HG02571 (cell line): ENCODE measurements at regions not wholly inside any gene's neighbourhood (a gene's known extent, or its start where the extent isn't known, plus 50 kb on each side); places are given as distances from the start of the nearest gene placed in this dataset.
"Not testable (repeated sequence)": the region's sequence is repeated elsewhere in the genome, so short reads cannot be mapped to it uniquely, and the experiment has no call there.

Source experiments
- ATAC-seq: cut with Tn5 transposase; IDR thresholded peaks from one replicate; pipeline ENCODE4 v1.9.1; 2021; ENCODE audit warnings: mild to moderate bottlenecking, moderate library complexity; ENCODE audit not compliant: unreplicated experiment

DNA sequence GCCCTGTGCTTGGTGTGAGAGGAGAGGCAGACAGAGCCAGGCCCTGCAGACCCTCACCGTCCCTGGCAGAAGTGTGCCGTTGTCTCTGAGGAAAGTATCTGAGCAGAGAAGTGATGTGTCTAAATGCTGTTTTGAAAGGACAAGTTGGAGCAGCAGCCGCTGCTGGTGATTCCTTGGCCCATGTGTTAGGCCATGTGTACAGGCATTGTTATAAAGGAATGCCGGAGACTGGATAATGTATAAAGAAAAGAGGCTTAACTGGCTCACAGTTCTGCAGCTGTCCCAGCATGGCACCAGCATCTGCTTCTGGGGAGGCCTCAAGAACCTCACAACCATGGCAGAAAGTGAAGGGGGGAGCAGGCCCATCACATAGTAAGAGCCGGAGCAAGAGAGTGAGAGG is 334.6 kb upstream of the ATP10A start:
- ATAC-seq = no peak

DNA sequence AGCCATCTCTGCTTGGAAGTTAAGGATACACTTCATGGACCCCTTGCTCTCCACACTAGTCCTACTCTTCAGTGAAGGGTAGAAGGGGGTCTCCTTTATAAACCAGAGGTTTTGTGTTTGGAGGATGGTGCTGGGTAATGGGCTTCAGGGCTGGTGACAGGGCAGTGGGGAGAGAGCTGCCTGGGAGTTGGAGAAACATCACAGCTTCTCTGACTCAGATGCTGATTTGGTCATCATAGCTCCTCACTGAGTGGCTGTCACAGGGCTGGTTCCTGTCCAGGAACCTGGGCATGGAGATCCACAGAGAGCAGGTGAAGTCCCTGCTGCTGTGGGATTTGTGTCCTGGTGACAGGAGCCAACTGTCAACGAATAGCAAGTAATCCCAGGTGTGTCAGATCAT is 333.9 kb upstream of the ATP10A start:
- ATAC-seq = no peak

DNA sequence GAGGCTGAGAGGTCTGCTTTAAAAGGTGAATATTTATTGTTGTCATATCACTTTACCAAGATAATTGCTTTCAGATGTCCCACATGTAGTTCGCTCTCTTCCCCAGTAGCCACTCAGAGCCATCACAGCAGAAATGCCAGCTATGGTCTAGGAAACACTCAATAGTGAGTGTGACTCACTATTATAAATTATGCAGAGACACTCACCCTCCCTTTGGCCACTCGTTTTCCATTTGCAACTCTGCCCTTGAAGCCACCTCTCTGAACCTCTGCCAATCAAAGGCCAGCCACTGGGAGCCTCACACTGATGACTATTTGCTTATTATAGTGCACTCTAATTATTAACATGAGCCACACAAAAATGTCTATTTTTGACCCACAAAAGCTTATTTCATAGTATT is 328.1 kb upstream of the ATP10A start:
- ATAC-seq = no peak

DNA sequence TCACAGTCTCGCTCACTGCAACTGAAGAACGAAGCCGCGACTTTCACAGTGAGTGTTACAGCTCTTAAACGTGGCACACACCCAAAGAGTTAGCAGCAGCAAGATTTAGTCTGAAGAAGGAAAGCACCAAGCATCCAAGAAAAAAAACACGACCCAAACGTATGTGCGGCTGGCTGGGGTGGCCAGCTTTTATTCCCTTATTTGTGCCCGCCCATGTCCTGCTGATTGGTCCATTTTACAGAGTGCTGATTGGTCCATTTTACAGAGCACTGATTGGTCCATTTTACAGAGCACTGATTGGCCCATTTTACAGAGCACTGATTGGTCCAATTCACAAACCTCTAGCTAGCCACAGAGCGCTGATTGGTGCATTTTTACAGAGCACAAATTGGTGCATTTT is 323.0 kb upstream of the ATP10A start:
- not testable (repeated sequence) for ATAC-seq

DNA sequence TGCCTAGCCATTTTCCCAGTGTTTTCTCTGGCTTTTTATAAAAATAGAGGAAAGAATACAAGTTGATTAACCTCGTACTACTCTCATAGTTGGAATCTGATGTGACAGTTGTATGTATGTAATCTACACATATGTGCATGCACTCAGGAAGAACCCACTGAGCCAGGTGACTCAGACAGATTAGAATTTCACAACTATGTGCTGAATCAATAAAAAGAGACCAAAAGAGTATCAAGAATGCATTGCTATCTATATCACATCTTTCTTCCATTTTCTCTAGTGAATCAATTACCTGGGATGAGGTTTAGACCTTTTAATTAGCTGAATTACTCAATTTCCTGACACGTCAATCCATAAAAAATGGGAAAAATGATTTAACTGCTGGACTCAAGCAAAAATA is 319.3 kb upstream of the ATP10A start:
- no peak for ATAC-seq

DNA sequence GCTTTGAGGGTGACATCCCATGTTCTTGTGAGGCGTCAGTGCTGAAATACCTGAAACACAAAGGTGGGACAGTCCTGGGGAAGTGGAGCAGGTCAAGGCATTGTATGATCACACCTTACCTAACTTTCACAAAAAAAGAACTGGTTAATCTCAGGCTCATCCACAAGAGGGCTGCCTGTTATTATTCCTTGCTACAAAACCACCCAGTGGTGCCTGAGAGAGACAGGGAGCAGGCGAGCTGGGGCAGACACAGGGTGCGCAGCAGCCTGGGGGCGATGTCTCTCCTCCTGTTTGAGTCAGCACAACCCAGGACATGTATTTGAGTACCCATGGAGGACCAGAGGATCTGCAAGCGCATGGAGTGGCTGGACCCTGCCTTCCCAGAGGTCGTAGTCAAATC is 316.8 kb upstream of the ATP10A start:
- no peak for ATAC-seq

DNA sequence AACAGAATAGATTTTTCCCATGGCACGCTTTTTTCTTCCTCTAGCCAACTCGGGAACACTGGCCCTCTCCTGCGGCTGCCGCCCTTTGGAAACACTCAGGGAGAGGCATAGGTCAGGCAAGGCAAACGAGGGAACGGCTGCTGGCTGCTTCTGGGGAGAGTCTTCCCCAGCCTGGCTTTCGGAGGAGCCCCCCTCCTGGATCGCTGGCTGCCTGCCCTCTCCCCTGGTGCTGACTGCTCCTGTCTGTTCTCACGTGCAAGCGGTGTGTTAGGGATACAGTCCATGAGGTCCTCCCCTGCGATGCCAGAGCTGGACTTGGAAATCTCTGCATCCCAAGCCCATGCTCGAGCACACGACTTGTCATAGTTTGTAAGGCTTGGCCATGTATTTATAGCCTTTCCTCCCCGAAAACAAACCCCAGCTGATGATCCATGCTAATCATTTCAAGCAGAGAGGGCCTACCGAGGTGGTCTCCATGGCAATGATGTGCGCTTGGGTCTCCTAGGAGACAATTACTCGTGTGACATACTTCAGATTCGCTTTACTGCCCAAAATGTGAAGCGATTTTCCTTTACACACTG is 315.6 kb upstream of the ATP10A start:
- ATAC-seq = no peak

DNA sequence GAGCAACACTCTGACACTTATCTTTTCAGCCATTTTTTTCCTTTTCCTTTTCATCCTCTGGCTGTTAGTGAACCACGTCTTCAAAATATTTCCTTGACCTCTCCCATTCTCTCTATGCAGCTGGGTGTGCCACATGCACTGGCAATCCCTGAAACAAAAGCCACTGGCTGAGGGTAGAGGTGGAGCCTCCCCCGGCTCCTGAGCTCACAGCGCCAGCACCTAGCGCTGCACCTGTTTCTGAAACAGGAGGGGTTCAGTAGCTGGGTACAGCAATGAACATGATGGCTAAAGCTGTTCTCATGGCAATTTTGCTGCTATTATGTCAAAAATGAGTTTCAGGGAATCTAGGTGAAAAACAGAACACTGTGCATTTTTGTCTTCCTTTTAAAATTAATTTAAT is 314.7 kb upstream of the ATP10A start:
- ATAC-seq = no peak

DNA sequence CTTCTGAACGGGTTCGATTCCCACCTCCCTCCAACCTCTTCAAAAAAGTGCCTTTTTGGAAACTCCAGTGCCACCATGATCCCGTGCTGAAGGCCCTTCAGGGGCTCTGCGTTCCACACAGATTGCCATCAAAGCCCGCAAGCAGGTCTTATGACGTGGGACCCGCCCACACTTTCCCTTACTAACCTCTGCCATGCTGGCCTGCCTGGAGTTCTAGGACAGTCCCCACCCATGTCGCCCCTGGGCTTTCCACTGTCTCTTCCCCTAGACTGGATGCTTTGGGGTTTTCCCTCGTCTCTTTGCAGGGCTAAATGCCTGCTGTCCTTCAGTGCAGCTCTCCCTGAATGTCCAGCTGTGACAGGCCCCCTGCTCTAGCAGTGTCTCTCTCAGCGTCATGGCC is 313.7 kb upstream of the ATP10A start:
- no peak for ATAC-seq

DNA sequence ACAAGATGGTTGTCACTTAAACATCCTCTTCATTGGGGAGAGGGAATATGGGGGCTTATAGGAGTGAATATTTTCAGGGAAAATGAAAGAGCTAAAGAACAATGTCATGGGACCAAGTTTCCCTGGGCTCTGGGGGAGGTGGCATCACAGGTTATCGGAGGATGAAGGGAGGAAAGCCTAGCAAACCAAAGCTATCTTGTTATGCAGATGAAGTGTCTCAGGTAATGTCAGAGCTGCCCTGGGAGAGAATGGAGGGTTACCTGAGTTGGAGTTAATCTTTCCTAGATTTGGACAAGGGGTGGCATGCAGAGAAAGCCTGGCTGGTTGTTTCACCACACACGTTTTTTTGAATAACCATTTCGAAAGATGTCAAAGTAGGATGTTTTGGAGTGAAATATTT is 308.1 kb upstream of the ATP10A start:
- no peak for ATAC-seq

DNA sequence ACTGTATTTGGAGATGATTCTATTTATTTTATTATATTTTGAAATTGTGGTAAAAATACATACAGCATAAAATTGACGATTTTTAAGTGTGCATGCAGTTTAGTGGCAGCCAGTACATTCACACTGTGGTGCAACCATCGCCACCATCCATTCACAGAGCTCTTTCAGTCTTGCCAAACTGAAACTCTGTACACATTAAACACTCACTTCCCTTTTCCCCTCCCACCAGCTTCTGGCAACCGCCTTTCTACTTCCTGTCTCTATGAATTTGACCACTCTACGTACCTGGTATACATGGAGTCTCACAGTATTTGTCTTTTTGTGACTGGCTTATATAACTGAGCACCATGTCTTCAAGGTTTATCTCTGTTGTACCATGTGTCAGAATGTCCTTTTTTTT is 303.3 kb upstream of the ATP10A start:
- ATAC-seq = no peak

DNA sequence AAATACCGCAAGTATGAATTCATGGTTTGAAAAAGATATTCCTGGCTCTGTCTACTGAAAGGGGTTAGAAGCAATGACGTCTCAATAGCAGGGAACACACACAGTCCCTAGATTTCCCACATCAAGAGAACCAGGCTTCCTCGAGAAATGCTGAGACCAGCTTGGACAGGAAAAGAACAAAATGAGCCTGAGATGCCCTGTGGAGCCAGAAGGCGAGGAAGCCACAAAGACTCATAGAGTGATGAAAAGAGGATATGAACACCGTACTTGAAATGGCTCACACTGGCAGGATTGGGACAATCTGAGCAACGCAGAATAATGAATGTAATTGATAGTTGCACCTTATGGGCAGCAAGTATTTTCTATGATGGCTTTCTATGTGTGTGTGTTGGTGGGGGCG is 302.4 kb upstream of the ATP10A start:
- ATAC-seq = no peak

DNA sequence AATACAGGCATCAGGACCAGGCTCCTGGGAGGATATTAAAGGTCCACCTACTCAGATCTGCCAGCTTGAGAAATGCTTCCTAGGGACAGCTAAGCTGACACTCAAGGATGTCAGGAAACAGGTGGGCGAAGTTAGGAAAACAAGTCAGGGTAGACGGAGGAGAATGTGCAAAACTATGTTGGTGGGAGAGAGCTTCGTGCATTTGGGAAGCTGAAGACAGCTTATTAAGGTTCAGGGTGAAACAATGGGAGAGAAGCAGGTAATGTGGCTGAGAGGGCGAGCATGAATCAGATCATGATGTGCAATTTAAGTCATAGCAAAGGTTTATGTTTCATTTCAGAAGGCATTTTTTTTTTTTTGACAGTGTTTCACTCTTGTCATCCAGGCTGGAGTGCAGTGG is 297.2 kb upstream of the ATP10A start:
- no peak for ATAC-seq

DNA sequence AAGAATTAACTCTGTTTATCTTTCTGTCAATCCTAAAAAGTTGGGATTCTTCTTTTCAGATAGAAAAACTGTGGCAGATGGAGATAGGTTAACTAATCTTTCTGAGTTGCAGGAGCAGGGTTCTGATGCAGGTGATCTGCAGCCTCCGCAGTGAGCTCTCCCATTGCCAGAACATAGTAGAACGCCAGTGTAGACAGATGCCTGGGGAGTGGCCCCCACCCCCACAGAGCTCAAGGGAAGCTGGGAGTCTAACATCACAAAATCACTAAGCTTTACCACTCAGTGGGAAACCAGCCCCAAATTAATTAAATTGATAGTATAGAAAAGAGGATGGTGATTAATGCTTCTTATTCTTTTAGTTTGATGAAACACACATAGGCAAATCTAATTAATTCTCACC is 295.0 kb upstream of the ATP10A start:
- no peak for ATAC-seq

DNA sequence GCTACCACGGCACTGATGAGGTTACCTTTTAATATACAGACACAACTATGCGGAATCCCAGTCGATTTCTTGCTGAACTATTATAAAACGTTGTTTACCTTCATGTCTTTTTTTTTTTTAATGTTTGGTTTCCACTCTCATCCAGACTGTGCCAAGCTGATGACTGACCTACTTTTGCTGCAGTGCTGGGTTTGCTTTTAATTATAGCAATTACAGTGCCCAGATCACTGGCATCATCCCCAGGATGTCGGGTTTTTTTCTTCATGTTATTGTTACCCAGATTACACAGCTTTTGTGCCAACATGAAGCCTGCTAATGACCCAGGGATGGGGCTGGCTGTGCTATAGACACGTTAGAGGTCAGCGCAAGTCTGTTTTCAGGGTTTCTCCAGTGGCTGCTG is 294.0 kb upstream of the ATP10A start:
- ATAC-seq = no peak

DNA sequence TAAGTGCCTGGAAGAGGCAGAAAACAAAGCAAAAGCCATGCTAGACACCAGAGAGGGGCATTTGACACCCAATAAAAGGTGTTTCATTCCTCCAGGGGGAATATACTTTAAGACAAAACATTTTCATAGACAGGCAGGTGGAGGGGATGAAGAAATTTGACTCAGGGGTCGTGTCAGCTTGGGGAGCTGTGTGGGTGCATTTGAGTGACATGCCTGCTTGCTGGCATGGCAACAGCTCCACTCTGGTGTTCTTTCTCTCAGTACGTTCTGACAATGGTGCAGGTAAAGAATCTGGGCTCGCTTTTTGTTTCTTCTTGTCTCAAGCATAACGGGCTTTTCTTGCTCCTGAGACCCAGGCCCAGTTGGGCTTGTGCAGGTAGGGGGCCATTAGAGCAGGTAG is 292.9 kb upstream of the ATP10A start:
- no peak for ATAC-seq

DNA sequence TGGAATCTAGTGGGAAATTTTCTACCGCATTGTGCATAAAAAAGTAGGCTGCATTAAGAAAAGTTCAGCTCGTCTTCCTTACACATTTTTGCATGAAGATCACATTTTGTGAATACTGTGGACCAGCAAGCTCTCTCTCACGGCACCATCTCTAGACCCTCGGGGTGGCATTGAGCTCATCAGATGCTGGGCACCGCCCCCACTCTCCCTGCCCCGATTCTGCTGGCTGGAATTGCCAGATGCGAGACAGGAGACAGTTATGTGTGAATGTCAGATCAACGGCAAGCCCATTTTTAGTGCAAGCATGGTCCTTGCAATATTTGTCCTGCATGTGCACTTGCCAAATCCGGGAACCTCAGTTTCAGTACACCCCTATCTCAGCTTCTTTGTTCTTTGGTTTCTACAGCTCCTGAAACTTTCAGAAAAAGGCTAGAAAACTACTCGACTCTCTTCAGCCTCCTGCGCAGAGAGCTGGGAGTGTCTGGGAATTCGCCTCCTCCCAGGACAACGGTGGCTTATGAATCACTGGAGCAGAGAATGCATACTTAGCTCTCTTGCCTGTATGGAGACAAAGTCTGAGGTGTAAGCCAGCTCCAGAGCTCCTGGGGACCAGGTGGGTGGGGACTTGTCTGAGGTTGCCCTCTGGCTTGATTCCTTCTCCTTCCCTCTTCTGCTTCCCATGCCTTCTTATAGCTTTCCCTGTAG is 285.2 kb upstream of the ATP10A start:
- ATAC-seq = no peak

DNA sequence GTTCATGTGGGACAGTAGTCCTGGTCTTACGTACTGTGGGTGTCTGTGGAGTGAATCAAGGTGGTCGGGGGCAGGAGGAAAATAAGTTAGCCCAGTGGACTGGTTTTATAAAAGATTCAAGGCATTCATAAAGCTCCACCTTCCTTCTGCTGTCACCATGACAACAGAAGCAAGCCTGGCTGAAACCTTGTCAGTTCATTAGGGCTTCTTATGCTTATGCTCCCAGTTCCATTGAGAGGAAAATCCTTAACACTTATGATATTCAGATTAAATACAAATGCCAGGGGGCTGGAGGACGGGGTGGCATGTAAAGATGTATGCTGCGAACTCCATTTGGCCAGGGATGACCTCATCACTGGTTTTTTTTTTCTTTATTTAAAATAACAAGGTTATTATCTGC is 283.1 kb upstream of the ATP10A start:
- no peak for ATAC-seq

DNA sequence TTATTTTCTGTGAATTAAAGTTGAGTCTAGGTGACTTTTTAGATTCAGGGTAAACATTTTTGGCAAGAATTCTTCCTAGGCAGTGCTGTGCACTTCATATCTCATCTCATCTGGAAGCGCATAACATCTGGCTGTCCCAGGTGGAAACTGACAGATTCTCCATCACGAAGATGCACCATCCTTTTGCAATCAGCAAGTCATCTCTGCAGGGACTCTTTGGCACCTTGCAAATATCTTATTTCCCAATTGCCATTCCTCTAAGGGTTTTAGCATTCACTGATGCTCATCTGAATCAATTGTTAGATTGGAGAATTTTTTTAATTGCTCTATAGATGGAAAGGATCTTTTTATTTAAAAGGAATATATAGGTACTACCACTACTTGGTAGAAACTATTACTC is 282.7 kb upstream of the ATP10A start:
- no peak for ATAC-seq

DNA sequence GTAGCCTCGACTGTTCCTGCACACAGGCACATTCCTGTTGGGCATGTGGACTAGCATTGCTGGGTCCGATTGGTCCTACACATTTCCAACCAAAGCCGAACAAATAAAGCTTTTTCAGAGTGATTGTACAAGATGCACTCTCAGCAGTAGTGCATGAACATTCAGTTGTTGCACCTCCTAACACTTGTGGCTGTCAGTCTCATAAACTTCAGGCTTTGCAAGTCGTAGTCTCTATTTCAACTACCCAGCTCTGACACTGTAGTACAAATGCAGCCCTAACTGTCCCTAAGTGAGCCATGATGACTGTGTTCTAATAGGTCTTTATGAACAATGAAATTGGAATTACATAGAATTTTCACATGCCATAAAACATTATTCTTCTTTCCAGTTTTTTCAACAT is 281.7 kb upstream of the ATP10A start:
- ATAC-seq = no peak

DNA sequence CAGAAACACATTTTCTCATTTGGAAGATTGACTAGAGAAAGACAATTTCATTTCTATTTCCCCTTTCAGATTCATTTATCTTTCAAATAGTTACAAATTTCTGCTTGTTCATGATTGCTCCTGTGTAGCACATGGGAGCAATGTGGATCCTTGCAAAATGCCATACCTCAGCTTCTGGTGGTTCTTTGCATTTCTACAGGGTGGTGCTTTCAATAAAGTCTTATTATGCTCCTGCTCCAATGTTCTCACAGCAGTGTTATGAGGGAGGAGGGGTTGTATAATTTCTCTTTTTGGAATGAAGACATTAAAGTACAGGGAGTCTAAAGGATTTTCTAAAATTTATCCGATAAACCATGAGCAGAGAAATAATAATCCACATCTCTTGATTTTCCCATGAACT is 280.1 kb upstream of the ATP10A start:
- ATAC-seq = no peak

DNA sequence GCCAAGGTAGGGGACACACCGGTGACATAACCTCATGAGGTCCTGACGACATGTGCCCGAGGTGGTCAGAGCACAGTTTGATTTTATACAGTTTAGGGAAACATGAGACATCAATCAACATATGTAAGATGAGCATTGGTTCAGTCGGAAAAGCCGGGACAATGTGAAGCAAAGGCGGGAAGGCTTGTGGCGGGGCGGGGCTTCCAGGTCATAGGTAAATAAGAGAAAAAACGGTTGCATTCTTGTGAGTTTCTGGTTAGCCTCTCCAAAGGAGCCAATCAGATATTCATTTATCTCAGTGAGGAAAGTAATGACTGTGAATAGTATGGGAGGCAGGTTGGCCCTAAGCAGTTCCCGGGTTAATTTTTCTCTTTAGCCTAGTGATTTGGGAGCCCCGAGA is 271.7 kb upstream of the ATP10A start:
- no peak for ATAC-seq

DNA sequence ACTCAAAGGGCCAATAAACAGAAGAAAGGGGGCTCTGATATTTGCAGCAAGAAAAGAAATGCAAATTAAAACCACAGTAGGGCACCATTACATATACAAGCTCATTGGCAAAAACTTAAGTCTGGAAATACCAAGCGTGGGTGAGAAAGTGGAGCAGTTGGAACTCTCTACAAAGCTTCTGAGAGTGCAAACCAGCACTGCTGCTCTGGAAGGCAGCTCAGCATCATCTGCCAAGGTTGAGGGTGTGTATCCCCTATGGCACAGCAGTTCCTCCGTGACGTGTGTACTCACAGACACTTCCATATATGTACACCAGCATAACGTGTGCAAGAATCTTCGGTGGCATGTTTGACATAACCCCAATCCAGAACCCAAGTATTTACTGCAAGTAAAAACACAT is 271.0 kb upstream of the ATP10A start:
- ATAC-seq = no peak
